ENCODE measurements at regions not wholly inside any gene's neighbourhood (a gene's known extent, or its start where the extent isn't known, plus 50 kb on each side); places are given as distances from the start of the nearest gene placed in this dataset.

GRCh38 chr3:24646790-24647189 lies 152.1 kb upstream of the THRB start:
- no peak overlapping the region for H3K27ac ChIP-seq
- TF ChIP-seq ZFX (IDR thresholded peaks at IDR 0.05) = no peak
- no peak for TF ChIP-seq CTCF (conservative IDR thresholded peaks at IDR 0.05)

GRCh38 chr3:24648063-24648462 lies 153.4 kb upstream of the THRB start:
- no peak overlapping the region for H3K27ac ChIP-seq
- TF ChIP-seq ZFX (IDR thresholded peaks at IDR 0.05) (no peak), CTCF (conservative IDR thresholded peaks at IDR 0.05) (no peak)

GRCh38 chr3:24650839-24651238 lies 156.2 kb upstream of the THRB start:
- TF ChIP-seq CTCF (conservative IDR thresholded peaks at IDR 0.05) = no peak
- no peak for TF ChIP-seq ZFX (IDR thresholded peaks at IDR 0.05)

GRCh38 chr3:24657870-24658510 lies 163.3 kb upstream of the THRB start:
- H3K27ac ChIP-seq = no peak overlapping the region
- TF ChIP-seq ZFX (IDR thresholded peaks at IDR 0.05) = no peak
- TF ChIP-seq CTCF (conservative IDR thresholded peaks at IDR 0.05) = no peak

More at GRCh38 chr3:24650839-24651238, 156.2 kb upstream of the THRB start:
- no peak overlapping the region for H3K27ac ChIP-seq

- no peak overlapping the region for H3K27ac ChIP-seq
- TF ChIP-seq CTCF (conservative IDR thresholded peaks at IDR 0.05) = no peak
- TF ChIP-seq ZFX (IDR thresholded peaks at IDR 0.05) = no peak
Observed at GRCh38 chr3:24661175-24661584, 166.5 kb upstream of the THRB start.

- H3K27ac ChIP-seq = peak overlapping the region; percentile 3; the same call in 1 of the 2 replicates
- no peak for TF ChIP-seq CTCF (conservative IDR thresholded peaks at IDR 0.05)
- TF ChIP-seq ZFX (IDR thresholded peaks at IDR 0.05) = no peak
Observed at GRCh38 chr3:24662449-24663345, 168.0 kb upstream of the THRB start.

GRCh38 chr3:24663406-24663805 lies 168.8 kb upstream of the THRB start:
- peak overlapping the region; percentile 3; the same call in 1 of the 2 replicates for H3K27ac ChIP-seq
- TF ChIP-seq CTCF (conservative IDR thresholded peaks at IDR 0.05) (no peak), ZFX (IDR thresholded peaks at IDR 0.05) (no peak)

Measured in C4-2B (cell line).